HG02884 (cell line): ENCODE measurements at regions not wholly inside any gene's neighbourhood (a gene's known extent, or its start where the extent isn't known, plus 50 kb on each side); places are given as distances from the start of the nearest gene placed in this dataset.

Experiments used
- ATAC-seq: cut with Tn5 transposase; IDR thresholded peaks from one replicate; pipeline ENCODE4 v1.9.1; 2021; ENCODE audit warnings: mild to moderate bottlenecking, moderate library complexity; ENCODE audit not compliant: unreplicated experiment

DNA sequence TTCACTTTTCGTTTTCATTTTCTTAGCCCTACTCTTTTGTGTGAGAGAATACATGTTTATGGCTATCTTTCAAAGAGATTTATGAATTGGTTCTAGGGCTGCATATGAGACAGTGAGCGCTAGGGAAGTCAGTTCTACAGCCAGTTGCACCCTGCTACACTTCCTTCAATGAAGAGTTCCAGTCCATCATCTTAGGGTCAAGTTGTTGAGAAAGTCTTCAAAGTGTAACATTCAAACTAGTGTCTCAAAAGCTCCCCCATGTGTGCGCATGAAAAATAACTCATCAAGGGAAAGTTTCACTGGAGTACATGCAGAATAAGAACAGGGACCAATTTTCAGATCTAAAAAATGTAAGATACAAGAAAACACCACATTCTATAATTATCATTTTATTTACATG lies 317.2 kb downstream of the DEPDC1B start:
- peak; percentile 59 for ATAC-seq

- no peak for ATAC-seq
These were observed 320.1 kb downstream of the DEPDC1B start for GRCh38 chr5:60379907-60380306.

DNA sequence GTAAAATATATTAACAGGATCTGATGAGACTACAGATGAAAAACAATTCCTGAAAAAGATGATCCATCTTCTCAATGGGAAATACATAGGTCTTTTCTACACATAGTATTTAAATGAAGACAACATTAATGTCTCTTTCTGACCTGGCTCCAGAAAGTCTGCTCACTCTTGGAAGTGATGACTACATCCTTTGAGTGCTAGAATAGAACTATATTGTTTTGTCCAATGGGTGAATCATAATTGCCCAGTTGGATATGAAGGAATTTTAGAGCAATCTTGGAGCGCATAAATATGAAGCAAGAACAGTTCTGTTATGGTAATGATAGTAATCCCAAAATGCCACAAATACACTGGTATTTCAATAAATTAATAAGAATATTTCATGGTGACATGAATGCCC lies 322.1 kb downstream of the DEPDC1B start:
- no peak for ATAC-seq

- no peak for ATAC-seq
These were observed 323.1 kb downstream of the DEPDC1B start for GRCh38 chr5:60376860-60377259.

- no peak for ATAC-seq
These were observed 325.6 kb downstream of the DEPDC1B start for GRCh38 chr5:60374409-60374808.

- ATAC-seq: no peak
These were observed 327.2 kb downstream of the DEPDC1B start for GRCh38 chr5:60372786-60373185.

DNA sequence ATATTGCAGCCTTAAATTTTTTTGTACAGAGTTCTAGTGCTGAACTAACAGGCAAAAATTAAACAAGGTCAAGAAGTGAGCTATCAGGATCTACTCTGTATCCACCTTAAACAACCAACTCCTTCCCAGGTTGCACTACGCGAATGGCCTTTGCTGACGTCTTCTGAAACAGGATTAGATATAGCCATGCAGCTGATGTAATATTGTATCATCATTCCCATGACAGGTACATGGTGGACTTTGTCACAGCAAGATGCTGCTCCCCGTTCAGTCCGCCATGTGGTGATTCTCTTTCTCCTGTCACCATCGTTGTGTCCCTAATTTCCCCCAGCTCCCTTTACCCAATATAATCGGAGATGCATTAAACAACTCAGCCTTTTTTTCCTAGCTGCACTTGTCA lies 328.9 kb downstream of the DEPDC1B start:
- no peak for ATAC-seq

GRCh38 chr5:60370508-60370907 lies 329.5 kb downstream of the DEPDC1B start:
- ATAC-seq: no peak

- ATAC-seq: no peak
These were observed 330.6 kb downstream of the DEPDC1B start for GRCh38 chr5:60369391-60369790.

DNA sequence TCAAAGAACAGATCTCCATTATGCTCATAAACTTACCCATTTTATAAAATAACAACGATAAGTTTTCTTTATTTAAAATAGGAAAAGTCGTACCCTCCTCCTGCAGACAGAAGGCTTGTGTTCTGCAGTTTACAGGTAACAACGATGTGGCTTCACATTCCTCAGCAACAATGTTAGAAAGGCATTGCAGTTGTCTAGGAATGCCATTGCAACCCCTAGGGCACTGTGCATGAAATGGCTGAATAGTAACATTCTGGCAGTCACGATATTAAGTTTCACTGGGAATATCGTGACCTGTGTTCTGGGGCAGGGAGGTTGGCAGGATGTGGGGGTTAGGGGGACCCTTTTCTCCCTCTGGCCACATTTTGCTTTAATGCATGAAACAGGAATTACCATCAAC lies 331.9 kb downstream of the DEPDC1B start:
- ATAC-seq: no peak

- ATAC-seq: no peak
These were observed 333.5 kb downstream of the DEPDC1B start for GRCh38 chr5:60366489-60366888.

- no peak for ATAC-seq
These were observed 335.0 kb downstream of the DEPDC1B start for GRCh38 chr5:60365001-60365400.

DNA sequence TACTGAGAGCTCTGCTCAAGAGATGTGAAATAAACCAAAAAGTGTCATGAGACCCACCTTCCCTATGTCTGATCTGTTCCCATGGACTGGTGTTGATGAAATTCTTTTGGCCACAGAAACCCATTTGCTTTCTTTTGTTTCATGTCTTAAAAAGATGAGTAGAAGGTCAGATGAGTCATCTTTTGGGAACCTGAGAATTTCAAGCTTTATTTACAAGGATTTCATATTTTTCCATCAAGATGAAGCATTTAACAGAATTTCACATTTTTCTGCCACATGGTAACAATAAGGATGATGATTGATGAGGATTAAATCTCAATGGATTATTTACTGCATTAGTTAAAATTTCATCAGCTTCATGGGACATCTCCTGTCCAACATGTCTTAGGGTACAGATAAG lies 337.8 kb downstream of the DEPDC1B start:
- ATAC-seq: no peak

DNA sequence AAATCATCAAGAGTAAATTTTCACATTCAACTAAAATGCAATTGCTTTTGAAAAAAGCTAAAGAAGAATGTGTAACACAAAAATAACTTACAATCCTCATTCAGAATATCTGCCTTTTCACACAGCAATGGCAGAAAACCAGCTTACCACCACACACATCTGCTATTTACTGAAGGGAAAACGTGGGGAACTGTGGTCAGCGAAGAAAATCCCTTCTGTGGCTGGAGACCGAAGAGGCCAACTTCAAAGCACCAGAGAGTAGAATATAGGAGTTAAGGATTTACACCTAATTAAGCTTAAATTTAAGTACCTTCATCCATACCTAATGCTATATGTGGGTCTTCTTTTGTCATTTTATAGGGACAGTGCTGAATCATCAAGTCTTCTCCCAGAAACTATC lies 339.6 kb downstream of the DEPDC1B start:
- no peak for ATAC-seq

DNA sequence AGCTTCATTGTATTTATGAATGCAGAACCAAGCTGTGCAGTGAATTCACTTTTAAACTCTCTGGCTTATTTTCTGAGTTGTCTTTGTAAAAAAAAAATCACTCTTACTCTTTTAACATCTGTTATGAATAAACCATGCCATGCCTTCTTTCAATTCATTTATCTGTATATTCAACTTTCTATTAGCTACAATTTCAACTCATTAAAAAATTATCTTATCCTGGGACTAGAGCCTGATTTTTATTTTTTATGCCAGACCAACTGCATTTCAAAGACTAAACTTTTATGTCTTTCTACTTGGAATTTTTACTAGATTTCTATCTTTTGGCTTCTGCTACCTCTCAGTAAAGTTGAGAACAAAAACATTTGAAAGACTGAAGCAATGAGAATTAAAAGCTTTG lies 342.7 kb downstream of the DEPDC1B start:
- no peak for ATAC-seq

DNA sequence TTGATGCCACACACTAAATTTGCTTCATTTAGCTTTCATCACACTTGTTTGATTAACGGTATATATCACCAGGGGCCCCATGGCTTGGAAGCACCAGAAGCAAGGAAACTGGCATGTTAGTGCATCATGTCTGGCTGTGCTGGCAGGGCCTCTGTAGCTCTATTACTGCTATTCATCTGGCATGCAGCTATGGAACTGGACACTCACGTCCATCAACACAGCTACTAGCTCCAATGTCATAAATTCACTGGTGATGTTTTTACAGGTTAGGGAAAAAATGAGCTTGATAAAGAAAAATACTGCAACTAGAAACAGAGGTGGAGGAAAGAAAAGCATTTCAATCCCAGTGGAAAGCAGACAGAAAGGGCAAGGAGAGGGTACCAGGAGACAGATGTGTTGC lies 343.2 kb downstream of the DEPDC1B start:
- ATAC-seq: no peak

DNA sequence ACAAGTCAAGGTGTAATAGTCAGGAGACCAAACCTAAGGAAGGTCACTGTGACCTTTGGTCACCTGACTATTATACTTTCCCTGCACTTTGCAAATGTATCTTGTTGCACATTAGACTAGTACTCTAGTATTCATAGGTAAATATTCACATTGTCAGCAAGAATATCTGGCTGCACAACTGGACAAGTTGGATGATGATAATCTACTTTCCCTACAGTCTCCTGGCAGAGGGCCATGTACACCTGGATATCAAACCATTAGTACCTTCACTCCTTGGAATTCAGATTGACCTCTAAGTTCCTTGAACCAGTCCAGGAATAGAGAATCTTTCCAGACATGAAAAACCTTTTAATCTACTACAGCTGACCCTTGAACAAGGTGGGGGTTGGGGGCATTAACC lies 344.8 kb downstream of the DEPDC1B start:
- no peak for ATAC-seq

GRCh38 chr5:60354311-60354710 lies 345.7 kb downstream of the DEPDC1B start:
- ATAC-seq: no peak

DNA sequence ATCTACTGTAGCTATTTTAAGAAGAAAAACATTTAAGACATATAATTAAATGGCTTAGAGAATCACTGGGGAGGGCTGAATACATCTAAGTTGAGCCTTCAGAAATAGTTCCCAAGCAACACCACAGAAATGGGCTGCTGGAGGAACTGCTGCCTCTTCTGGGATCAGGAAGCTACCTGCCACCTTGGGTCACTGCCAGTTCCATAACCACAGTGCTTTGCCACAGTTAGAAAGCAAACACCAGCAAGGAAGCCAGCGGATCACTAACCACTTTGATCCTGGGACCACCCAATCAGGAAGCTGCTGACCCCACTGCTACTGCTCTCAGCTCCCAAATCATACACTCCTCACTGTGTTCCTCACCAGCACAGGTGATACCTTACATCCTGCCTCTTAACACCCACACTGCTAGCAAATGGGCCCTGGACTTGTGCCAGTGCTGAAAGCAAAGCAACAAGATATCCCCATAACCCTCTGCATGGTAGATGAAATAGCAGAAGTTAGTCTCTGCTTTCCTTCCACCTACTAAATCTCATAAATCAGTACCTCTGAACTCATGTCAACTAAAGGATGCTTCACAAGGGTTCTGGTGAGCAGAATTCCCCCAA lies 346.9 kb downstream of the DEPDC1B start:
- no peak for ATAC-seq

- ATAC-seq: no peak
These were observed 349.2 kb downstream of the DEPDC1B start for GRCh38 chr5:60350794-60351193.

- ATAC-seq: no peak
These were observed 350.0 kb downstream of the DEPDC1B start for GRCh38 chr5:60349891-60350415.

DNA sequence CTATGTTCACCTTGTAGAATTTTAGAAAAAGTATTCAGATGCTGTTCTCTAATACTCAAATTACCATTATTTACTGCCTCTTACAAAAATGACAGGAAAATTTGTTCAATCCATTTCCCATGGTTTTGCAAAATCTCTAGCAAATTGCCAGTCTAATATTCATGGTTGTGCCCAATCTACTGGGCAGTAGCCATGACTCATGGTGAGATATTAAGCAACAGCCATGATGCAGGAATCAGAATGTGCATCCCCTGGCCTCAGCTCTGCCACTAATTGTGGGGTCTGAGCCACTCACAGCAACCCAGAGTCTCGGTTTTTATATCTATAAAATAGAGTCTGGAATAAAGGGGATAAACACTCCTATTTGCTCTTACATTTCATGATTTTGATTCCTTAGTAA lies 353.6 kb downstream of the DEPDC1B start:
- ATAC-seq: no peak

- no peak for ATAC-seq
These were observed 356.9 kb downstream of the DEPDC1B start for GRCh38 chr5:60343102-60343501.
